ENCODE measurements at regions not wholly inside any gene's neighbourhood (a gene's known extent, or its start where the extent isn't known, plus 50 kb on each side); places are given as distances from the start of the nearest gene placed in this dataset.

DNA sequence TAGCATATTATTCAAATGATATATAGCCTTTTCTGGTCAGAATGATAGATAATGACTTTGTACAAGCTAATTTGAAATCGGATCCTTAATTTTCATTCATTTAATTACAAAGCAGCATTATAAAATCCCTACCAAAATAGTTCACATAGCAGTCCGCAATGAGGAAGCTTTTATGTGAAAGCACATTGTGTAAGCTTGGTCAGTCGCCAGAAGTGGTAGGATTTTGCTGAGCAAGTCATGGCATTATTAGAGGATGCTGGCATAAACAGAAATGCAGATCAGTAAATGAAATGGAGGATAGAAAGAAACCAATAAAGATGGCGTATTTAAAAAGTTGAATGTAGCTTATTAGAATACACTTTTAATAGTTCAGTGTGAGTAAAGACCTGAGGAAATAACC lies 93.2 kb upstream of the DIAPH2 start:
- TF ChIP-seq, protein P1, sequence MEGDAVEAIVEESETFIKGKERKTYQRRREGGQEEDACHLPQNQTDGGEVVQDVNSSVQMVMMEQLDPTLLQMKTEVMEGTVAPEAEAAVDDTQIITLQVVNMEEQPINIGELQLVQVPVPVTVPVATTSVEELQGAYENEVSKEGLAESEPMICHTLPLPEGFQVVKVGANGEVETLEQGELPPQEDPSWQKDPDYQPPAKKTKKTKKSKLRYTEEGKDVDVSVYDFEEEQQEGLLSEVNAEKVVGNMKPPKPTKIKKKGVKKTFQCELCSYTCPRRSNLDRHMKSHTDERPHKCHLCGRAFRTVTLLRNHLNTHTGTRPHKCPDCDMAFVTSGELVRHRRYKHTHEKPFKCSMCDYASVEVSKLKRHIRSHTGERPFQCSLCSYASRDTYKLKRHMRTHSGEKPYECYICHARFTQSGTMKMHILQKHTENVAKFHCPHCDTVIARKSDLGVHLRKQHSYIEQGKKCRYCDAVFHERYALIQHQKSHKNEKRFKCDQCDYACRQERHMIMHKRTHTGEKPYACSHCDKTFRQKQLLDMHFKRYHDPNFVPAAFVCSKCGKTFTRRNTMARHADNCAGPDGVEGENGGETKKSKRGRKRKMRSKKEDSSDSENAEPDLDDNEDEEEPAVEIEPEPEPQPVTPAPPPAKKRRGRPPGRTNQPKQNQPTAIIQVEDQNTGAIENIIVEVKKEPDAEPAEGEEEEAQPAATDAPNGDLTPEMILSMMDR (IDR thresholded peaks at IDR 0.05) = no peak
- no peak for TF ChIP-seq POLR2A (IDR thresholded peaks at IDR 0.05)
